ENCODE measurements at regions not wholly inside any gene's neighbourhood (a gene's known extent, or its start where the extent isn't known, plus 50 kb on each side); places are given as distances from the start of the nearest gene placed in this dataset.

GRCh38 chr9:107932601-107933000, 443.0 kb upstream of the KLF4 start:
- TF ChIP-seq CTCF (IDR thresholded peaks at IDR 0.05; ENCODE audit: low read depth, low read length) (no peak), EZH2phosphoT487 (IDR thresholded peaks at IDR 0.05; ENCODE audit: low read depth) (no peak)
